HPDE6-E6E7 (cell line): ENCODE measurements at regions not wholly inside any gene's neighbourhood (a gene's known extent, or its start where the extent isn't known, plus 50 kb on each side); places are given as distances from the start of the nearest gene placed in this dataset.

Source experiments
- DNase-seq: peaks from one replicate; pipeline ENCODE4 v3.0.0; 2011; ENCODE audit warnings: missing footprints; ENCODE audit errors: extremely low spot score

- DNase-seq, result no peak
These were observed 112.8 kb upstream of the ATF7IP start for GRCh38 chr12:14252697-14253096.

GRCh38 chr12:14253496-14253895, 112.0 kb upstream of the ATF7IP start:
- no peak for DNase-seq

GRCh38 chr12:14254781-14255180, 110.7 kb upstream of the ATF7IP start:
- DNase-seq, result no peak

- no peak for DNase-seq
These were observed 109.4 kb upstream of the ATF7IP start for GRCh38 chr12:14256121-14256520.

- no peak for DNase-seq
These were observed 108.8 kb upstream of the ATF7IP start for GRCh38 chr12:14256555-14257169.

- no peak for DNase-seq
These were observed 108.2 kb upstream of the ATF7IP start for GRCh38 chr12:14257303-14257733.

- DNase-seq, result peak; percentile 66
These were observed 107.5 kb upstream of the ATF7IP start for GRCh38 chr12:14257734-14258574.

- DNase-seq, result no peak
These were observed 106.9 kb upstream of the ATF7IP start for GRCh38 chr12:14258575-14258940.

- no peak for DNase-seq
These were observed 105.9 kb upstream of the ATF7IP start for GRCh38 chr12:14259481-14260010.

- no peak for DNase-seq
These were observed 105.2 kb upstream of the ATF7IP start for GRCh38 chr12:14260011-14260993.

- no peak for DNase-seq
These were observed 104.4 kb upstream of the ATF7IP start for GRCh38 chr12:14261096-14261495.

- DNase-seq, result no peak
These were observed 103.6 kb upstream of the ATF7IP start for GRCh38 chr12:14261861-14262260.

GRCh38 chr12:14262771-14263511, 102.5 kb upstream of the ATF7IP start:
- DNase-seq, result no peak

GRCh38 chr12:14263742-14264141, 101.7 kb upstream of the ATF7IP start:
- DNase-seq, result no peak

- no peak for DNase-seq
These were observed 101.2 kb upstream of the ATF7IP start for GRCh38 chr12:14264316-14264715.

- DNase-seq, result no peak
These were observed 100.7 kb upstream of the ATF7IP start for GRCh38 chr12:14264778-14265177.

- DNase-seq, result no peak
These were observed 97.4 kb upstream of the ATF7IP start for GRCh38 chr12:14268120-14268515.

- DNase-seq, result no peak
These were observed 95.1 kb upstream of the ATF7IP start for GRCh38 chr12:14270392-14270791.

GRCh38 chr12:14272956-14273912, 92.2 kb upstream of the ATF7IP start:
- peak; percentile 80 for DNase-seq

GRCh38 chr12:14273913-14274311, 91.6 kb upstream of the ATF7IP start:
- DNase-seq, result peak; percentile 63
